HepG2 (cell line): ENCODE measurements at regions not wholly inside any gene's neighbourhood (a gene's known extent, or its start where the extent isn't known, plus 50 kb on each side); places are given as distances from the start of the nearest gene placed in this dataset.

Experiments used
- BHLHE40 ChIP-seq: IDR thresholded peaks from 2 replicates; pipeline ENCODE4 v1.6.1; 2011; ENCODE audit warnings: low read length, improper control_type of control experiment
- CEBPG ChIP-seq: IDR thresholded peaks from 2 replicates; pipeline ENCODE4 v1.6.1; 2016
- NR2F1 ChIP-seq, 2 experiments: fragments of 450-650 bp in 1 of 2; formaldehyde crosslinking in 1 of 2; IDR thresholded peaks; 2 replicates each; pipeline versions ENCODE4 v1.5.0 to v1.6.1; 2016 to 2020; ENCODE audit warnings: mild to moderate bottlenecking in 1 of 2, missing compliant biosample characterization in 1 of 2, missing genetic modification reagents in 1 of 2, moderate library complexity in 1 of 2
- ZNF543 ChIP-seq: sonication (generic); formaldehyde crosslinking; IDR thresholded peaks from 2 replicates; pipeline ENCODE4 v1.4.0; 2020; ENCODE audit warnings: mild to moderate bottlenecking, missing genetic modification reagents
- ZNF670 ChIP-seq: sonication (generic); formaldehyde crosslinking; IDR thresholded peaks from 2 replicates; pipeline ENCODE4 v1.8.0; 2022; ENCODE audit warnings: mild to moderate bottlenecking, missing genetic modification reagents, borderline replicate concordance
- ZSCAN20 ChIP-seq: sonication (generic); formaldehyde crosslinking; IDR thresholded peaks from 2 replicates; pipeline ENCODE4 v1.4.0; 2020; ENCODE audit warnings: missing genetic modification reagents, mild to moderate bottlenecking, borderline replicate concordance
- ZZZ3 ChIP-seq: sonication (generic); formaldehyde crosslinking; IDR thresholded peaks from 2 replicates; pipeline ENCODE4 v1.4.0; 2020; ENCODE audit warnings: missing genetic modification reagents, mild to moderate bottlenecking, borderline replicate concordance
- TF ChIP-seq, protein P1 (sequence below): sonication (generic); formaldehyde crosslinking; IDR thresholded peaks from 2 replicates; pipeline ENCODE4 v1.8.0; 2022; ENCODE audit warnings: mild to moderate bottlenecking, missing genetic modification reagents; ENCODE audit not compliant: insufficient replicate concordance
- TF ChIP-seq, protein P2 (sequence below): sonication (generic); formaldehyde crosslinking; IDR thresholded peaks from 2 replicates; pipeline ENCODE4 v1.5.0; 2020; ENCODE audit warnings: mild to moderate bottlenecking, missing genetic modification reagents, moderate library complexity
- TF ChIP-seq, protein P3 (sequence below), 2 experiments: sonication (generic) in 1 of 2; formaldehyde crosslinking in 1 of 2; IDR thresholded peaks; 2 replicates each; pipeline versions ENCODE4 v1.4.0 to v1.6.1; 2016 to 2020; ENCODE audit warnings: borderline replicate concordance in 1 of 2, low read depth in 1 of 2, mild to moderate bottlenecking in 1 of 2, missing genetic modification reagents in 1 of 2

DNA sequence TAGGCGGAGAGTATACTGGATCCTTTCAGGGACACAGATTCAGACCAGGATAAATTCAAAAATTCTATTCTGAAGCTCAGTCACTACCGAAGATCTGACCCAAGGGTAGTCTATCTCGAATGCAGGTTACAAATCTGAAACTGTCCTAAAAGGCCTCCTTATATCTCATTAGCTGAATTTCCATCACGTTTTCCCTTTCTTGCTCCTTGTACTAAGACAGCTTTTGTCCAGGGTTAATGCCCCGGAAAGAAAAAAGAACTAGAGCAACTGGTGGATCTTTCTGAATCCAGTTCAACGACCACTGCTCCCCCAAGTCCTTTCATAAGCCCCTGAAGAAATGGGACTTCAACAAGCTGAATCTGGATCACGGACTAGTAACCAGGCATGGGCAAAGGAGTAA lies 97.5 kb upstream of the CCDC85A start:
- TF ChIP-seq ZSCAN20 (CRISPR knock-in tag) (no peak), ZZZ3 (no peak), NR2F1 (CRISPR knock-in tag; IDR thresholded peaks at IDR 0.05) (no peak), BHLHE40 (no peak), ZNF543 (no peak), CEBPG (CRISPR knock-in tag) (no peak), ZNF670 (CRISPR knock-in tag) (no peak)
- TF ChIP-seq, protein P1, sequence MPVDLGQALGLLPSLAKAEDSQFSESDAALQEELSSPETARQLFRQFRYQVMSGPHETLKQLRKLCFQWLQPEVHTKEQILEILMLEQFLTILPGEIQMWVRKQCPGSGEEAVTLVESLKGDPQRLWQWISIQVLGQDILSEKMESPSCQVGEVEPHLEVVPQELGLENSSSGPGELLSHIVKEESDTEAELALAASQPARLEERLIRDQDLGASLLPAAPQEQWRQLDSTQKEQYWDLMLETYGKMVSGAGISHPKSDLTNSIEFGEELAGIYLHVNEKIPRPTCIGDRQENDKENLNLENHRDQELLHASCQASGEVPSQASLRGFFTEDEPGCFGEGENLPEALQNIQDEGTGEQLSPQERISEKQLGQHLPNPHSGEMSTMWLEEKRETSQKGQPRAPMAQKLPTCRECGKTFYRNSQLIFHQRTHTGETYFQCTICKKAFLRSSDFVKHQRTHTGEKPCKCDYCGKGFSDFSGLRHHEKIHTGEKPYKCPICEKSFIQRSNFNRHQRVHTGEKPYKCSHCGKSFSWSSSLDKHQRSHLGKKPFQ (CRISPR knock-in tag): no peak
- TF ChIP-seq, protein P2, sequence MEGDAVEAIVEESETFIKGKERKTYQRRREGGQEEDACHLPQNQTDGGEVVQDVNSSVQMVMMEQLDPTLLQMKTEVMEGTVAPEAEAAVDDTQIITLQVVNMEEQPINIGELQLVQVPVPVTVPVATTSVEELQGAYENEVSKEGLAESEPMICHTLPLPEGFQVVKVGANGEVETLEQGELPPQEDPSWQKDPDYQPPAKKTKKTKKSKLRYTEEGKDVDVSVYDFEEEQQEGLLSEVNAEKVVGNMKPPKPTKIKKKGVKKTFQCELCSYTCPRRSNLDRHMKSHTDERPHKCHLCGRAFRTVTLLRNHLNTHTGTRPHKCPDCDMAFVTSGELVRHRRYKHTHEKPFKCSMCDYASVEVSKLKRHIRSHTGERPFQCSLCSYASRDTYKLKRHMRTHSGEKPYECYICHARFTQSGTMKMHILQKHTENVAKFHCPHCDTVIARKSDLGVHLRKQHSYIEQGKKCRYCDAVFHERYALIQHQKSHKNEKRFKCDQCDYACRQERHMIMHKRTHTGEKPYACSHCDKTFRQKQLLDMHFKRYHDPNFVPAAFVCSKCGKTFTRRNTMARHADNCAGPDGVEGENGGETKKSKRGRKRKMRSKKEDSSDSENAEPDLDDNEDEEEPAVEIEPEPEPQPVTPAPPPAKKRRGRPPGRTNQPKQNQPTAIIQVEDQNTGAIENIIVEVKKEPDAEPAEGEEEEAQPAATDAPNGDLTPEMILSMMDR: no peak
- TF ChIP-seq, protein P3, sequence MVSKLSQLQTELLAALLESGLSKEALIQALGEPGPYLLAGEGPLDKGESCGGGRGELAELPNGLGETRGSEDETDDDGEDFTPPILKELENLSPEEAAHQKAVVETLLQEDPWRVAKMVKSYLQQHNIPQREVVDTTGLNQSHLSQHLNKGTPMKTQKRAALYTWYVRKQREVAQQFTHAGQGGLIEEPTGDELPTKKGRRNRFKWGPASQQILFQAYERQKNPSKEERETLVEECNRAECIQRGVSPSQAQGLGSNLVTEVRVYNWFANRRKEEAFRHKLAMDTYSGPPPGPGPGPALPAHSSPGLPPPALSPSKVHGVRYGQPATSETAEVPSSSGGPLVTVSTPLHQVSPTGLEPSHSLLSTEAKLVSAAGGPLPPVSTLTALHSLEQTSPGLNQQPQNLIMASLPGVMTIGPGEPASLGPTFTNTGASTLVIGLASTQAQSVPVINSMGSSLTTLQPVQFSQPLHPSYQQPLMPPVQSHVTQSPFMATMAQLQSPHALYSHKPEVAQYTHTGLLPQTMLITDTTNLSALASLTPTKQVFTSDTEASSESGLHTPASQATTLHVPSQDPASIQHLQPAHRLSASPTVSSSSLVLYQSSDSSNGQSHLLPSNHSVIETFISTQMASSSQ (IDR thresholded peaks at IDR 0.05; ENCODE audit: low read depth): no peak
- TF ChIP-seq, protein P3 (CRISPR knock-in tag; IDR thresholded peaks at IDR 0.05; ENCODE audit: borderline replicate concordance): no peak
